ENCODE measurements at regions not wholly inside any gene's neighbourhood (a gene's known extent, or its start where the extent isn't known, plus 50 kb on each side); places are given as distances from the start of the nearest gene placed in this dataset.

DNA sequence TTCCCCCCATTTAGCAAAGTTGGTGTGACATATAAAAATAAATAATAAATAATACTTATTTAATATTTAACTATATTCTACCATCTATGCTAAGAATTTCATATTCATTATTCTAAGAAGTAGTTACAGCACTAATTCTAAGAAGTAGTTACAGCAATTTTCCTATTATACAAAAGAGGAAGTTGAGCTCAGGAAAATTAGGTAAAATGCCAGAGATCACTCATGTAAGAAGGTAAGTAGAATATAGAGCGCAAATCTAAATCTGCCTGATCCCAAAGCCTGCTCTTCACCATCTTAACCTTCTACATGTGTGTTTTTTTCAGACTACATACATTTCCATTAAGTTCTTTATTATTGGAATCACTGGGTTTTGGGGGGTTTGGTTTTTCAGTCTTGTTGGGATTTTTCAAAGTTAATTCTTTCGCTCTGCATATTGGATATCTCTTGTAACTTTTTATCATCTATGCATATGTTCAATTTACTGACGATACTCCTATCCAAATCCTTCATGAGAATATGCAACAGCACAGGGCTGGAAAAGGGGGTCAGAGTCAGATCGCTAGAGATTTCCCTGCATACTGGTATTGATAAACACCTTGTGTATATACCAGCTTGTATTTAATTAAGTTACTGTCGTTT is 852.1 kb downstream of the MAT2B start:
- Histone ChIP-seq H3K36me3 (ENCODE audit: control insufficient read depth in 4 of 4, insufficient read depth in 3 of 4, low read depth in 1 of 4, low read length in 3 of 4) (no peaks in the 10 kb centered on the region), H3K27me3 (ENCODE audit: control insufficient read depth in 4 of 4, insufficient read depth in 4 of 4, low read length in 3 of 4) (no peaks in the 10 kb centered on the region), H3K4me1 (ENCODE audit: control insufficient read depth in 4 of 4, insufficient read depth in 4 of 4, low read length in 3 of 4) (peaks cover 0 to 3% (median 0%) of the 10 kb centered on the region in 4 donors), H3K4me3 (ENCODE audit: low read depth in 1 of 3, low read length in 3 of 3) (no peak overlapping the region), H3K27ac (ENCODE audit: low read depth in 1 of 2, low read length in 2 of 2) (no peak overlapping the region), H3K9me3 (ENCODE audit: control insufficient read depth in 4 of 4, low read length in 3 of 4) (no peaks in the 10 kb centered on the region), H3K9ac (ENCODE audit: low read depth in 1 of 2, low read length in 2 of 2) (no peak overlapping the region)
- 84% methylated on average over 5 of the region's 5 CpGs for WGBS
- TF ChIP-seq GABPA (IDR thresholded peaks at IDR 0.05 in 1 of 2, conservative IDR thresholded peaks at IDR 0.05 in 1 of 2) (no peak), FOXA2 (IDR thresholded peaks at IDR 0.05) (no peak), NR2F2 (IDR thresholded peaks at IDR 0.05) (no peak), EGR1 (IDR thresholded peaks at IDR 0.05; ENCODE audit: low read depth in 2 of 2) (no peak), JUND (IDR thresholded peaks at IDR 0.05) (no peak), HNF4A (conservative IDR thresholded peaks at IDR 0.05) (no peak), RXRA (IDR thresholded peaks at IDR 0.05) (no peak), HNF4G (IDR thresholded peaks at IDR 0.05) (no peak), TAF1 (conservative IDR thresholded peaks at IDR 0.05) (no peak), FOXA1 (IDR thresholded peaks at IDR 0.05) (no peak), YY1 (IDR thresholded peaks at IDR 0.05) (no peak)
- TF ChIP-seq, protein P1, sequence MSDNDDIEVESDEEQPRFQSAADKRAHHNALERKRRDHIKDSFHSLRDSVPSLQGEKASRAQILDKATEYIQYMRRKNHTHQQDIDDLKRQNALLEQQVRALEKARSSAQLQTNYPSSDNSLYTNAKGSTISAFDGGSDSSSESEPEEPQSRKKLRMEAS (IDR thresholded peaks at IDR 0.05): no peak
- TF ChIP-seq, protein P2, sequence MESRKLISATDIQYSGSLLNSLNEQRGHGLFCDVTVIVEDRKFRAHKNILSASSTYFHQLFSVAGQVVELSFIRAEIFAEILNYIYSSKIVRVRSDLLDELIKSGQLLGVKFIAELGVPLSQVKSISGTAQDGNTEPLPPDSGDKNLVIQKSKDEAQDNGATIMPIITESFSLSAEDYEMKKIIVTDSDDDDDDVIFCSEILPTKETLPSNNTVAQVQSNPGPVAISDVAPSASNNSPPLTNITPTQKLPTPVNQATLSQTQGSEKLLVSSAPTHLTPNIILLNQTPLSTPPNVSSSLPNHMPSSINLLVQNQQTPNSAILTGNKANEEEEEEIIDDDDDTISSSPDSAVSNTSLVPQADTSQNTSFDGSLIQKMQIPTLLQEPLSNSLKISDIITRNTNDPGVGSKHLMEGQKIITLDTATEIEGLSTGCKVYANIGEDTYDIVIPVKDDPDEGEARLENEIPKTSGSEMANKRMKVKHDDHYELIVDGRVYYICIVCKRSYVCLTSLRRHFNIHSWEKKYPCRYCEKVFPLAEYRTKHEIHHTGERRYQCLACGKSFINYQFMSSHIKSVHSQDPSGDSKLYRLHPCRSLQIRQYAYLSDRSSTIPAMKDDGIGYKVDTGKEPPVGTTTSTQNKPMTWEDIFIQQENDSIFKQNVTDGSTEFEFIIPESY (IDR thresholded peaks at IDR 0.05): no peak
- TF ChIP-seq, protein P3, sequence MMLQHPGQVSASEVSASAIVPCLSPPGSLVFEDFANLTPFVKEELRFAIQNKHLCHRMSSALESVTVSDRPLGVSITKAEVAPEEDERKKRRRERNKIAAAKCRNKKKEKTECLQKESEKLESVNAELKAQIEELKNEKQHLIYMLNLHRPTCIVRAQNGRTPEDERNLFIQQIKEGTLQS (IDR thresholded peaks at IDR 0.05): no peak
- TF ChIP-seq, protein P4, sequence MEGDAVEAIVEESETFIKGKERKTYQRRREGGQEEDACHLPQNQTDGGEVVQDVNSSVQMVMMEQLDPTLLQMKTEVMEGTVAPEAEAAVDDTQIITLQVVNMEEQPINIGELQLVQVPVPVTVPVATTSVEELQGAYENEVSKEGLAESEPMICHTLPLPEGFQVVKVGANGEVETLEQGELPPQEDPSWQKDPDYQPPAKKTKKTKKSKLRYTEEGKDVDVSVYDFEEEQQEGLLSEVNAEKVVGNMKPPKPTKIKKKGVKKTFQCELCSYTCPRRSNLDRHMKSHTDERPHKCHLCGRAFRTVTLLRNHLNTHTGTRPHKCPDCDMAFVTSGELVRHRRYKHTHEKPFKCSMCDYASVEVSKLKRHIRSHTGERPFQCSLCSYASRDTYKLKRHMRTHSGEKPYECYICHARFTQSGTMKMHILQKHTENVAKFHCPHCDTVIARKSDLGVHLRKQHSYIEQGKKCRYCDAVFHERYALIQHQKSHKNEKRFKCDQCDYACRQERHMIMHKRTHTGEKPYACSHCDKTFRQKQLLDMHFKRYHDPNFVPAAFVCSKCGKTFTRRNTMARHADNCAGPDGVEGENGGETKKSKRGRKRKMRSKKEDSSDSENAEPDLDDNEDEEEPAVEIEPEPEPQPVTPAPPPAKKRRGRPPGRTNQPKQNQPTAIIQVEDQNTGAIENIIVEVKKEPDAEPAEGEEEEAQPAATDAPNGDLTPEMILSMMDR (IDR thresholded peaks at IDR 0.05; ENCODE audit: low read depth, low read length, missing input control): no peak
- TF ChIP-seq, protein P5, sequence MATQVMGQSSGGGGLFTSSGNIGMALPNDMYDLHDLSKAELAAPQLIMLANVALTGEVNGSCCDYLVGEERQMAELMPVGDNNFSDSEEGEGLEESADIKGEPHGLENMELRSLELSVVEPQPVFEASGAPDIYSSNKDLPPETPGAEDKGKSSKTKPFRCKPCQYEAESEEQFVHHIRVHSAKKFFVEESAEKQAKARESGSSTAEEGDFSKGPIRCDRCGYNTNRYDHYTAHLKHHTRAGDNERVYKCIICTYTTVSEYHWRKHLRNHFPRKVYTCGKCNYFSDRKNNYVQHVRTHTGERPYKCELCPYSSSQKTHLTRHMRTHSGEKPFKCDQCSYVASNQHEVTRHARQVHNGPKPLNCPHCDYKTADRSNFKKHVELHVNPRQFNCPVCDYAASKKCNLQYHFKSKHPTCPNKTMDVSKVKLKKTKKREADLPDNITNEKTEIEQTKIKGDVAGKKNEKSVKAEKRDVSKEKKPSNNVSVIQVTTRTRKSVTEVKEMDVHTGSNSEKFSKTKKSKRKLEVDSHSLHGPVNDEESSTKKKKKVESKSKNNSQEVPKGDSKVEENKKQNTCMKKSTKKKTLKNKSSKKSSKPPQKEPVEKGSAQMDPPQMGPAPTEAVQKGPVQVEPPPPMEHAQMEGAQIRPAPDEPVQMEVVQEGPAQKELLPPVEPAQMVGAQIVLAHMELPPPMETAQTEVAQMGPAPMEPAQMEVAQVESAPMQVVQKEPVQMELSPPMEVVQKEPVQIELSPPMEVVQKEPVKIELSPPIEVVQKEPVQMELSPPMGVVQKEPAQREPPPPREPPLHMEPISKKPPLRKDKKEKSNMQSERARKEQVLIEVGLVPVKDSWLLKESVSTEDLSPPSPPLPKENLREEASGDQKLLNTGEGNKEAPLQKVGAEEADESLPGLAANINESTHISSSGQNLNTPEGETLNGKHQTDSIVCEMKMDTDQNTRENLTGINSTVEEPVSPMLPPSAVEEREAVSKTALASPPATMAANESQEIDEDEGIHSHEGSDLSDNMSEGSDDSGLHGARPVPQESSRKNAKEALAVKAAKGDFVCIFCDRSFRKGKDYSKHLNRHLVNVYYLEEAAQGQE (IDR thresholded peaks at IDR 0.05): no peak
- no peak for DNase-seq (ENCODE audit: low spot score)

Data from liver (tissue), 8 donors.